GM18867 (cell line): ENCODE measurements at regions not wholly inside any gene's neighbourhood (a gene's known extent, or its start where the extent isn't known, plus 50 kb on each side); places are given as distances from the start of the nearest gene placed in this dataset.
"Not testable (repeated sequence)": the region's sequence is repeated elsewhere in the genome, so short reads cannot be mapped to it uniquely, and the experiment has no call there.

Experiments
- ATAC-seq: cut with Tn5 transposase; IDR thresholded peaks from one replicate; pipeline ENCODE4 v1.9.1; 2021; ENCODE audit warnings: mild to moderate bottlenecking, moderate library complexity; ENCODE audit not compliant: unreplicated experiment

DNA sequence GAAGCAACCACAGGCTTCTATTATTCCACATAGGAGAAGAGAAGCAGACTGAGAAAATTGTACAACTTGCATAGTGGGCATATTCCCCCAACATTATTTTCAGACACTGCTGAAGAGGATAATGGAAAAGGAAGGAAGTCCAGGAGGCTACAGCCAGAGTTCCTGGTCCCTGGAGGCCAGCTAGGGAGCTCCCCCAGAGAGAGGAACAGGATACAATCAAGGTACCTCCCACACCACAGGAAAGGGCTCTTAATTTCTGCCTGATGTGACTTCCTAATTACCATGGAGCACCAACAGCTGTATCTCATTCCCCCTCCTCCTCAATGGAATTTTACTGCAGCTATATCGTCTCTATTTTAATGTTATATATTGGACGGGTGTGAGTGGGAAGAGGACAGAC lies 594.3 kb upstream of the NRSN1 start:
- ATAC-seq: no peak

DNA sequence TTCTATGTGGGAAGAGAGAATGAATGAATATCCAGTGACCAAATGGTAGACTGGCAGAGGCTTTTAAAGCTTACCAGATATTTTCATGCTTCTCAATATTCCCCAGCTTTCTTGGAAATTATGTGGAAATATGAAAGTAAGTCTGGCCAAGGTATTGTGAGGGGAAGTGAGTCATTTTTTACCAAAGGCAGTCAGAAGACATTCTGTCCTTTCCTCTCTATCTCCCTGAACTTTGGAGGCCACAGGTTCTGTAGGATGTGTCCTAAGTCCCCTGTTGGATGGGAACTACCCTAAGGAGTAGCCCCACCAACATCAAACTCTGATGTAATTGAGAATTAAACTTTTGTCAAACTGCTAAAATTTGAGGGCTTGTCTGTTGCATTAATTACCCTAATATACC lies 593.8 kb upstream of the NRSN1 start:
- no peak for ATAC-seq

DNA sequence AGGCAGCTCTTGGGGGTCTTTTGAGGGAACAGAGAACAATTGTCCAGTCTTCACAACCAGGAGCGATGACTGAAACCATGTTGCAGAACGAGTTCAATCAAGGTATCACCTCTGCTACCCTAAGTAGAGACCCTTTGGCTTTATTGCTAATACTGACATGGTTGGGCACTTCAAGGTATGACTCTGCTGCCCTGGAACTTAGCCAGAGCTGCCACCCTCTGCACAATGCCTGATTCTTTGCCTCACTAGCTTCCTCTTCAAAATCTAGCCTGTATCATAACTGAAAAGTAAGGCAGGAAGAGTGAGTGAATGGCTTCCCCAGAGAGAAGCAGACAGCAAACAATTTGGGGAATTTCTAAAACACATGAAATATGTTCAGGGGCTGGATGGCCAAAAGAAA lies 592.7 kb upstream of the NRSN1 start:
- ATAC-seq: no peak

DNA sequence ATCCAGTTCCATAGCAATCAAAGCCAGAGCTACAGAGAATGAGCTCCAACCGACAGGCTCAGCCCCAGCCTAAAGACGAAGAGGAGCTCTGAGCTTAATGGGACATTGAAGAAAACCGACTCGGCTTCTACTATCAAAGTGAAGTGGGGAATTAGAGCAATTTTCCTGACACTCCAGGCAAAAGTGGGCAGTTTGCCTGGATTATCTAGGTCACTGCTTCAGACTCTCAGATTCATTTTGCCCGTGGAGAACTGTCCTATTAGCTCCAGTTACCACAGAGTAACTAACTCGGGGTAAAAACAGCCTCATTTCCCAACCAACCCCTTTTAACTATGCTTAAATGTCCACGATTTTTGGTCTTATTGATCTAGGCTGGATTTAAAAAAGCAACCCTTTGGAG lies 592.1 kb upstream of the NRSN1 start:
- ATAC-seq: no peak

DNA sequence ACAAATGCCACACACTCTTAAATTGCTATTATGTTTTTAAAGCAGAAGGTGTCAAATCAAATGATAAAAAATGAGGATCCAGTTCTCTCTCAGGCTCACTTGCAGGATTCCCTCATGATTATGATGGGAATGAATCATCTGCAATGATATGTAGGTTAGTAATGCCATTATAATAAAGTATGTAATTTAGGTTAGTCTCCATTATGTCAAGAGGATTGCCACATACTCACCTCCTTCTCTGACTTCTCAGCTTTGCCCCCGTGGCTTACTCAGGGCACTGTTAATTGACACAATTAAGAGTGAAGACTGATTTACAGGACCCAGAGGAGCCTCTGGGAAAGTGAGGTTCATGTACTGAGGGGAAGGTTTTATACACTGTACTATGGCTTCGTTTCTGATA lies 591.7 kb upstream of the NRSN1 start:
- ATAC-seq: no peak

DNA sequence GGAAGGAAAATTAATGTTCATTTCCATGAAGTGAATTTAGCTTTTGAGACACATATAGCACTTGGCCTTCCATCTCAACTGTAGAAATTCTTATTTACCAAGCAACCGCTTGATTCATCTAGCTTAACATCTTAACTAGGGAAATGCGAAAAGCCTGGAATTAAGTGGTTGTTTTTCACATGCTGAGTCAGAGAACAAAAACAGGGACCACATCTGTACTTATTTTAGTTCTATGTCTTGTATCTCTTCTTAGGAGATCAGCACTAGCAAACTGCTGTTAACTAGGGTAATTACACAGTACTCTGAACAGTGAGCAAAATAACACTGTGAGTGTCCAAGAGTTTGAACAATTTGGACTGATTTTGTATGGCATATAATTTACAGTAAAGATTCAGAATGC lies 590.9 kb upstream of the NRSN1 start:
- ATAC-seq: no peak

DNA sequence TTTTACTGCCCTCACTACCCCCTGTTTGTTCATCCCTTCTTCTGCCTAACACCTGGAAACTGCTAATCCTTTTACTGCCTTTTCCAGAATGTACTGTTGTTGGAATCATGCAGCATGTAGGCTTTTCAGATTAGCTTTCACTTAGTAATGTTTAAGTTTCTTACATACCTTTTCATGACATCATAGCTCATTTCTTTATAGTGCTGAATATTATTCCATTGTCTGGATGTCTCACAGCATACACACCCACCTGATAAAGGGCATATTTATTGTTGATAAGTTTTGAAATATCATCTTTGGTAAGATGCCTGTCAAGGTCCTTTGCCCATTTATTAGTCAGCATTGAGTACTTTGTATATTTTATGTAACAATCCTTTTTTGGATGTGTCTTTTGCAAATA lies 588.2 kb upstream of the NRSN1 start:
- ATAC-seq: no peak

DNA sequence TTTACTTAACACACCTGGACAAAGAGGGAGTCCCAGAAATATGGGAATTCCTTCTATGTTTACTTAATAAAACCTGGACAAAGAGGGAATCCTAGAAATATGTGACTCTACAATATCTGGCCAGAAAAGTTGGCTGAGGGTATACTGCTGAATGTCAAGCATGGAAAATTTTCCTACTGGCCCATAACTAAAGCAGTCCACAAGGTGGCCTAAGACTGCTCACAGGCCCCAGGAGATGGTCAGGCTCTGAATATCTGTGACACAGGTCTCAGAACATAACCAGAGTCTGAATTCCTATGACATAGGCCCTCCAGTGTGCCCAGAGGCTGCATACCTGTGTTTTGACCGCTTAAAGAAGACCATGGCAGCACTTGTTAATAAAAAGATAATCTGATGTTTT lies 578.2 kb upstream of the NRSN1 start:
- ATAC-seq: no peak

DNA sequence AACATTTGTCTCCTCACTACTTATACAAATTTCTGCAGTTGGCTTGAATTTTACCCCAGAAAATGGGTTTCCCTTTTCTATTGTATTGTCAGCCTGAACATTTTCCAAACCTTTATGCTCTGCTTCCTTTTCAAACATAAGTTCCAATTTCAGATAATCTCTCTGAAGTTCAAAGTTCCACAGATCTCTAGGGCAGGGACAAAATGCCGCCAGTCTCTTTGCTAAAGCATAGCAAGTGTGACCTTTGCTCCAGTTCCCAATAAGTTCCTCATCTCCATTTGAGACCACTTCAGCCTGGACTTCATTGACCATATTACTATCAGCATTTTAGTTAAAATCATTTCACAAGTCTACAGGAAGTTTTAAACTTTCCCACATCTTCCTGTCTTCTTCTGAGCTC lies 571.1 kb upstream of the NRSN1 start:
- ATAC-seq: not testable (repeated sequence)

DNA sequence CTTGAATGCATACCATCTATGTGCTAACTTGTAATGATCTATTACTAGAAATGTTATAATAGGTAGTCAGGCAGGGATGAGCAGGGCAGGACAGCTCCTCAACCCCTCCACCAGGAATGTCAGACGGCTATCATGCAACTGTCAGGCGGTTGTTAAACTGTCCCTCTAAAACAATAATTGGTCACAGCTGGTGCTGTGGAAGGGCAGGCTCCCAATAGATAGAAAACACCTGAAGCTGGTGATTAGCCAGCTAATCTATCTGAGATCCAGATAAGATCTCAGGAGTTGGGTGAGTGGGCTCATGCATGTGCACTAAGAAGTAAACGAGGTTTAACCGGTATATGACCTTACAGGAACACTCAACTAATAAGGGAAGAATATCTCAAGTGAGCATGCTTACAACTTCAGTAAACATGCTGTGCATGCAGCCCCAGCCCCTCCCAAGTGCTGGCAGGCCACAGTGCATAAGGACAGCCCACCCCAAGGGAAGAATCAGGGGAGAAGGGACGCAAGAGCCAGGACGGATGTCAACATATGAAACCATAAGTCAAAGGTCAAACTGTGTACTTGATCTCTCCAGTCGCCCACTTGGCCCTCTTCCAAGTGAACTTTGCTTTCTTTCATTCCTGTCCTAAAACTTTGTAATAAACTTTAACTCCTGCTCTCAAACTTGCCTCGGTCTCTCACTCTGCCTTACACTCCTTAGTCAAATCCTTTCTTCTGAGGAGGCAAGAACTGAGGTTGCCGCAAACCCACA lies 566.2 kb upstream of the NRSN1 start:
- no peak for ATAC-seq

DNA sequence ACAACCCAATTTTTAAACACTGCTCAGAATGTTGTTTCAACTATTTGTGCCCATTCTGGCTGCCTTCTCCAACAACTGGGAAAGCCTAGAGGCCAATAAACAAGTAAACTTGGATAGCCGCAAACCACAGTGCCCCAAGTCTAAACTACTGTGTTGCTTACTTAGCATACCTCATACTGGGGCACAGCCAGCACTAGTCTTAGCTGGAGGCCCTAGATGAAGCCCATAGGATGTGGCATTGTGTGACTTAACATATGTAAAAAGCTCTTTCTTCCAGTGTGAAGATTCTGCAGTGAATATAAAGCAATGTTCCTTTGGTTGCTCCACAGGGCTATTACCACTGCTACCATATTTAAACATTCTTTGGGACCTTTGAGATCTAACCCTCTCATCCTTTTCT lies 564.3 kb upstream of the NRSN1 start:
- ATAC-seq: no peak

DNA sequence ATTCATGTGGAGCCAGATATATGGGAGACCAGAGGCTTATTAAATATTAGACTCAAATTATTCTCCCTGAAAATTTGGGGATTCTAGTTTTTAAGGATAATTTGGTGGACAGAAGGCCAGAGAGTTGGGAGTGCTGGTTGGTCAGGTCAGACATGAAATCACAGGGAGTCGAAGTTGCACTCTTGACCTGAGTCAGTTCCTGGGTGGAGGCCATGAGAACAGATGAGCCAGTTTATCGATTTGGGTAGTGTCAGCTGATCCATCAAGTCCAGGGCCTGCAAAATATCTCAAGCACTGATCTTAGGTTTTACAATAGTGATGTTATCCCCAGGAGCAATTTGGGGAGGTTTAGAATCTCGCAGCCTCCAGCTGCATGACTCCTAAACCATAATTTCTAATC lies 563.5 kb upstream of the NRSN1 start:
- no peak for ATAC-seq

DNA sequence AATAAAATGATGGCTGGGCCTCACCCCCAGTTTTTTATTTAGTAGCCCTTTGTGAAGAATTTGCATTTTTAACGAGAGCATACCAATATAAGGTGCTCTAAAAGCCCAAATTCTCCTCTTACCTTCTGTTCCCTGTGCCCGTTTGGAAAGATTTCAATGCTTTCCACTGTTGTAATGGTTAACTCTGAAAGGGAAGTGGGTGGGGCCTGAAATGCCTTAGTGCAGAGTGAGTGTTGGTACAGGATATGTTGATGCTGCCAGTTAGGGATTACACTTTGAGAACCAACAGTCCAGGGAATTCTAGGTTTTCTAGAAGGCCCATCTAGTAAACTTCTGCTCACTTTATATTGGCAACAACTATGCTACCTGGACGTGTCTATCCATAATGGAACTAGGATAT lies 562.7 kb upstream of the NRSN1 start:
- ATAC-seq: no peak

DNA sequence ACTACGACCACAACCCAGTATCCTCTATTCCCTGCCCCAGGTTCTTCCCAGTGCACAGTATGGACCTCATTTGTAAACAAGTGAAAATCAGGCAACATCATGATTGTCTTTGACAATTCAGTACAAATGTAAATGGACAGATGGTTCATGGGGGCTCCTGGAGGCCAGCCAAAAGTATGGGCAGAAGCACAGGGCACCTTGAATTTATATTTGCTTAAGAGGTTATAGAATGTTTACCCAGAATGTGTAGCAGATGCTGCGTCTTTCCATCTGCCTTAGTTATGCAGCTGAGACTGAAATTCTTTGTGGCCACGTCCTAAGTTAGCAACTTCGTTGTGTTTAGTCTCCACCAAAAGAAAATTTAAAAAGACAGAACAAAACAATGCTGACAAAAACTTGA lies 559.6 kb upstream of the NRSN1 start:
- no peak for ATAC-seq

DNA sequence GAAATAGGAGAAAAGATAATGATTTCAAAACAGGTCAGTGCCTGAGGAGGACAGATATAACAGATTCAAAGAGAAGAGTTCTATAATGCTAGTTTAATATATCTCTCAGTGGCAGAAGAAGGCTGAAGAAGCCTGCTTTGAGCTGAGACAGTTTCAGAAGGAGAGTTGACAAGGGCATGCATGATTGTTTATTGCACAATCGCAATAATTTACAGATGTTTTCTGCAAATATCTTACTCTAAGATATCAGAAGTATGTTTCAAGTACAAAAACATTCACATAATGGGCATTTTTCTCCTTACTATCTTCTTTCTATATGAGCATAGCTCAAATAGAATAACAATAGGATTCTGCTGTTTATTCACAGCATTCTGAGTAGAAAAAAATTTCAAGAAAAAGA lies 557.7 kb upstream of the NRSN1 start:
- no peak for ATAC-seq

DNA sequence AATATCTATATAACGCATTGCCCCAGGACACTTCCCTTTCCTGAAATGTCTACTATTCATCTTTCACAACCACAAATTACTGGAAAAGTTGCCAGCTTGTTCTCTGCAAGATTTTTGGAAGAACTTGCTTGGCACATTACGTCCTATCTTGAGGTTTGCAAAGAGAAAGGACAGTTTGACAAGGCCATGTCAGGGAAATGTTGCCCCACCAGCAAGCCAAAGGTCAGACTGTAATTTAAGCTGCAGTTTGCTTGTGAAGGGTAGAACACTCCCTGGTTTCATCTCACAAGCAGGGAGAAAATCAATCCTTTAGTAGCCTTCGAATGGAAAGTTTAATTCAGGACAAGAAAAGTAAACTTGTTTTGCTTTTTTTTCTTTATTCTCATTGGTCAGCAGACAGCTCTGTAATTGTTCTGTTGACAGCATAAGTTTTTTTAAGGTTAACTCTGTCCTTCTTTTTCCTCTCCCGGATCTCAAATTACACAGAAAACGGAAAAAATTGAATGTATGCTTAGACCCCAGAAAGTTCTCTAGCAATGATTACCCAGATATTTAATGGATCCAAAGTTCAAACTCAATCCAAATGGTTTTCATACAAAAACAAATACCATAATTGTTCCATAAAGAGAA lies 541.8 kb upstream of the NRSN1 start:
- ATAC-seq: no peak

DNA sequence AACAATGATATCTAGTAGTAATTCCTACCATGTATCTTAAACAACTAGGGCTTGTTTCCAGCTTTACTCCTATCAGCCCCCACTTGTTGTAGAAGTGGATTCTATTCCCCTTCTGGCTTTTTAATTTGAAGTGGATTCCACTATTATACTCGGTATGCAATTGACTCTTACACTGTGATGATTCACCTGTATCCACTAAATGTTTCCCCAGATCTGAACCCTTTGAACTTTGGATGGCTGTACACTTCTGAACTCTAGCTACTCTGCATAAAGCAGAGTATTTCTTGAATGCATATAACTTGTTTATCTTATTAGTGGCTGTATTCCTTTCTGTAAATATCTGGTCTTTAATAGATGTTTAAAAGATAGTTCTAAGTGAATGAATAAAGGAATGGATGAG lies 538.4 kb upstream of the NRSN1 start:
- ATAC-seq: no peak

DNA sequence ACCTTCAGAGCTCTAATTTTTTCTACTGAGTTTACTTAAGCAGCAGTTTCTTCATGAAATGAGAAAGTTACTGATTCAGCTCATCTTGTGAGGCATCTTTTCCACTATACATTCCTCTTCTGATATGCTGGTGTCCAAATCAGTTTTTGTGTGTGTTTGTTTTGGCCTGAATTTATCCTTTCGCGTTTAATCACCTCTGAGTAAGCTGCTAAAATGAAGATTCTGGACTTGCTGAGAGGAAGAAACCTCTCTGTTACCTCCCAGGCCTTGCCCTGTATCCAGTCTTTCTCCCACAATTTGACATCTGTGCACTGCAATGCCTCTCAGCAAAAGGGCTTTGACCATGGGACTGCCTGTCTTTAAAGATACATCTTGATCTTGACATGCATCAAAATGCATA lies 536.2 kb upstream of the NRSN1 start:
- ATAC-seq: no peak

DNA sequence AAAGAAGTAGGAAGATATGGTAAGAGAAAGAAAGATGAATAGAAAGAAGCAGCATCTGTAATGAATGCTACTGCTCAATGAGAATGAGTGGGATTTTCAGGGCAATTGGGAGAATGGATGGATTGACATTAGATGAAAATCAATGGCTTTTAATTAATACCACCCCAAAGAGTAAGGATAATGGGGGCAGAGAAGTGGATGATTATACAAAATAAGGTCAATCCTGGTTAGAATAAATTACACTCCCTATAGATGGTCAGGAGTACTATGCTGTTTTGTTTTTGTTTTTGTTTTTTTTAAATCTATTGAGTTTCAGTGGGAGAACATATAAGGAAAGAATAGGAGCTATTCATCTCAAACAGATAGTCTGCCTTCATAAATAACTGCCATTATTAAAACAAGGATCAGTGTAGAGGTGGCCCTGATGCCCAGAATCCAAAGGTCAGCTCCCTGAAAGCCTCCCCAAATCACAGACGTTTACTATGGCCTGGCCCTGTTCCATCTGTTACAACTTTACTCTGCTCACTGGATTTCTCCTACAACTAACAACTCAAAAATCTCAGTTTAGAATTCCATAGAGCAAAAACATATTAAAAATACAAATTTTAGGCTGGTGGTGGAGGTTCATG lies 535.4 kb upstream of the NRSN1 start:
- no peak for ATAC-seq

DNA sequence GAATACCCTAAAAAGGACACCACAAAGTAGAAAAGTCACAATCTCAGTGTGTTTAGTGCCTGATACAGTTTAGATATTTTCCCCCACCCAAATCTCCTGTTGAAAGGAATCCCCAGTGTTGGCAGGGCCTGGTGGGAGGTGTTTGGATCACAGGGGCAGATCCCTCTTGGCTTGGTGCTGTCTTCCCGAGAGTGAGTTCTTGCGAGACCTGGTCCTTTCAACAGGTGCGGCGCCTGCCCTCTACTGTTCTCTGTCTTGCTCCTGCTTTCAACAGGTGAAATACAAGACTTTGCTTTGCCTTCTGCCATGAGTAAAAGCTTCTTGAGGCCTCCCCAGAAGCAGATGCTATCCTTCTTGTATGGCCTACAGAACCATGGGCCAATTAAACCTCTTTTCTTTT lies 534.3 kb upstream of the NRSN1 start:
- no peak for ATAC-seq

DNA sequence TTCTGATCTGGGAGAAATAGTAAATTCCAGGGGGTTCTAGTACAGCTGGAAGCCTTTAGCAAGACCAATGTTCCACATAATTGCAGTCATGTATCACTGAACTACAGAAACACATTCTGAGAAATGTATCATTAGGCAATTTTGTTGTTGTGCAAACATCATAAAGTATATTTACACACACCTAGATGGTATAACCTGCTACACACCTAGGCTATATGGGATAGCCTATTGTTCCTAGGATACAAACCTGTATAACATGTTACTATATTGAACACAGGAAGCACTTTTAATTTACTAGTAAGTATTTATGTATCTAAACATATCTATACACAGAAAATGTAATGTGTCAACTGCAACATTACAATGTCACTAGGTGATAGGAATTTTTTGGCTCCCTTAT lies 525.9 kb upstream of the NRSN1 start:
- ATAC-seq: no peak

DNA sequence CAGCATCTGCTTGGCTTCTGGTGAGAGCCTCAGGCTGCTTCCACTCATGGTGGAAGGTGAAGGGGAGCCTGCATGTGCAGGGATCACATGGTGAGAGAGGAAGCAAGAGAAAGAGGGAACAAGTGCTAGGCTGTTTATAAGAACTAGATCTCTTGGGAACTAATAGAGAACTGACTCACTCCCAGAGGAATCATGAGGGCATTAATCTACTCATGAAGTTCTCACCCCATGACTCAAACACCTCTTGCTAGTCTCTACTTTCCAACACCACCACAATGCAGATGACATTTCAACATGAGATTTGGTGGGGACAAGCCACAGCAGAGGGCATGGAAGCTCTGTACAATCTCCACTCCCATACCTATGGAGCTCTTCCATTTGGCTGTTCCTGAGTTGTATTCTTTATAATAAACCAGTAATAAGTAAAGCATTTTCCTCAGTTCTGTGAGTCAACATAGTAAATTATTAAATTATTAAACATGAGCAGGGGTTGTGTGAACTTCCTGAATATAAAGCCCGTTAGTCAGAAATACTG lies 524.1 kb upstream of the NRSN1 start:
- no peak for ATAC-seq
